Thymus (tissue), 11 donors: ENCODE measurements at regions not wholly inside any gene's neighbourhood (a gene's known extent, or its start where the extent isn't known, plus 50 kb on each side); places are given as distances from the start of the nearest gene placed in this dataset.
A peak's percentile ranks its signal among the peaks of the same experiment; 100 is the strongest.
"Not testable (repeated sequence)": the region's sequence is repeated elsewhere in the genome, so short reads cannot be mapped to it uniquely, and the experiment has no call there.

Source experiments
- DNase-seq, 9 donors: peaks; one replicate each; pipeline ENCODE4 v3.0.0-alpha.2; 2013; ENCODE audit warnings: low spot score in 9 of 9, low read depth in 6 of 9, missing footprints in 1 of 9
- H3K27ac ChIP-seq, 2 donors: one replicate each; pipeline ENCODE4 v1.5.1; 2013; ENCODE audit warnings: control low read depth in 1 of 2, low read depth in 1 of 2, low read length in 1 of 2, mild to moderate bottlenecking in 1 of 2, moderate library complexity in 1 of 2
- H3K27me3 ChIP-seq, 2 donors: one replicate each; pipeline ENCODE4 v1.5.1; 2013; ENCODE audit warnings: low read length in 1 of 2; ENCODE audit not compliant: control insufficient read depth in 2 of 2, insufficient read depth in 1 of 2
- H3K36me3 ChIP-seq, 2 donors: one replicate each; pipeline ENCODE4 v1.5.1; 2013; ENCODE audit warnings: low read length in 1 of 2, mild to moderate bottlenecking in 1 of 2, moderate library complexity in 1 of 2; ENCODE audit not compliant: control insufficient read depth in 2 of 2, insufficient read depth in 2 of 2
- H3K4me1 ChIP-seq, 2 donors: one replicate each; pipeline ENCODE4 v1.5.1; 2013; ENCODE audit warnings: low read length in 2 of 2; ENCODE audit not compliant: control insufficient read depth in 2 of 2, insufficient read depth in 2 of 2
- H3K4me3 ChIP-seq, 2 donors: one replicate each; pipeline ENCODE4 v1.5.1; 2013; ENCODE audit warnings: low read length in 2 of 2, control low read depth in 1 of 2, mild to moderate bottlenecking in 1 of 2
- H3K9me3 ChIP-seq, 2 donors: one replicate each; pipeline ENCODE4 v1.5.1; 2013; ENCODE audit warnings: low read length in 1 of 2, mild to moderate bottlenecking in 1 of 2; ENCODE audit not compliant: control insufficient read depth in 2 of 2, insufficient read depth in 1 of 2
- WGBS: extraction: QIAGEN DNeasy Blood & Tissue Kit; methylation state at CpG from one replicate; pipeline ENCODE4 v1.1.7; 2013; 5-methylcytosine and 5-hydroxymethylcytosine counted together
- donor health status: healthy.

DNA sequence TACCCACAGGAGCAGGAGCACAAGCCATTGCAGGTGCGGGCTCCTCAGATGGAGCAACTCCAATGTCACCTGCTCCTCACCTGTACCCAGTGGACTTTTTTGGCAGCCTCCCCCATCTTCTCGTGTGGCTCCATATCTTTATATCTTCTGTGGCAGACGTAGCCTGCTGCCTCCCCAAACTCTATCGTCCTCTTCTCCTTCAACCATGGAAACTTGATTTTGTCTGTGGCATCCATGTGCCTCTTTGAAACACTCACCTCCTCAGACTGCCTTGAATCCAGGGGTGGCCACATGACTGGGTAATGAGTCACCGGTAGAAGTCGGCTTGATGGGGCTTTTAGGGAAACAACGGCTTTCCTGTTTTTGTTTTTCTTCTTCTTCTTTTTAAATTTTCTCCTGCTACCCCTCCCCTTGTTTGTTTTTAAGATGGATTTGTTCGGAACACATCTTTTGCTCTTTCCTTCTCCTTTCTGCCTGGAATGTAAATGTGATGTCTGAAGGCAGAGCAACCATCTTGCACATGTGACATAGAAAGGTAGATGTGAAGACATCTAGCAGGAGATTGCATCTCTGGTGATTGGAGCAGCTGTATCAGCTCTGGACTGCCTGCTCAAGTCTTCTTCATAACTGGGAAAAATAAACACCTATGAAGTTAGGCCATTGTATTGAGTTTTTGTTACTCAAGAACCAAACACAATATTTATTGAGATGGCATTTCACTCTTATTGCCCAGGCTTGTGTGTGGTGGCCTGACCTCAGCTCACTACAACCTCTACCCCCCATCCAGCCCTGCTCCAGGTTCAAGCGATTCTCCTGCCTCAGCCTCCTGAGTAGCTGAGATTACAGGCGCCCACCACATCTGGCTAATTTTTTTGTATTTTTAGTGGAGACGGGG is 69.9 kb upstream of the DDR1 start:
- Histone ChIP-seq H3K4me1 (peaks cover 4 to 29% of the 10 kb centered on the region in 2 donors), H3K36me3 (peaks cover 0 to 6% of the 10 kb centered on the region in 2 donors), H3K9me3 (no peaks in the 10 kb centered on the region), H3K27ac (peak overlapping the region in 1 of 2 donors; percentile 52), H3K27me3 (no peaks in the 10 kb centered on the region), H3K4me3 (no peak overlapping the region)
- 56% methylated on average over 11 of the region's 11 CpGs for WGBS
- DNase-seq = peak in 1 of 9 donors; percentile 45

DNA sequence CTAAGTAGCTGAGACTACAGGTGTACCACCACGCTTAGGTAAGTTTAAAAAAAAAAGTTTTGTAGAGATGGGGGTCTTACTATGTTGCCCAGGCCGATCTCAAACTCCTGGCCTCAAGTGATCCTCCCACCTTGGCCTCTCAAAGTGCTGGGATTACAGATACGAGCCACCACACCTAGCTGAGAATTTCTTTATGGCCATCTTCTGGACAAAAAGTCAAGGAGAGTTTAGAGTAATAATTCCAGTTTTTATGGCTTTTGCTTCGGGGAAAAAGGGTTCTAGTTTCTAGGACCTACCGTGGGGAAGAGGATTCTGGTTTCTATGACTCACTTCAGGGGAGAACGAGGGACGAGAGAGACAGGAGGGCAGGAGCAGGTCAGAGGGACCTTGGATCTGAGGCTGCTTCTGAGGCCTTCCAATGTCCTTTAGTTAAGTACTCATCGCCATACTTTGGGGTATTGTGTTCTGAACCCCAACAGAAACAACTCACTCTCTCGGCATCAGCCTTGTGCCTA is 69.3 kb upstream of the IER3 start:
- H3K4me3 ChIP-seq = no peak overlapping the region
- DNase-seq = no peak
- peaks cover 0 to 4% of the 10 kb centered on the region in 2 donors for H3K36me3 ChIP-seq
- 96% methylated on average over 9 of the region's 9 CpGs for WGBS
- no peaks in the 10 kb centered on the region for H3K27me3 ChIP-seq
- H3K4me1 ChIP-seq = peaks cover 4 to 29% of the 10 kb centered on the region in 2 donors
- no peaks in the 10 kb centered on the region for H3K9me3 ChIP-seq
- peak overlapping the region in 1 of 2 donors; percentile 20 for H3K27ac ChIP-seq

DNA sequence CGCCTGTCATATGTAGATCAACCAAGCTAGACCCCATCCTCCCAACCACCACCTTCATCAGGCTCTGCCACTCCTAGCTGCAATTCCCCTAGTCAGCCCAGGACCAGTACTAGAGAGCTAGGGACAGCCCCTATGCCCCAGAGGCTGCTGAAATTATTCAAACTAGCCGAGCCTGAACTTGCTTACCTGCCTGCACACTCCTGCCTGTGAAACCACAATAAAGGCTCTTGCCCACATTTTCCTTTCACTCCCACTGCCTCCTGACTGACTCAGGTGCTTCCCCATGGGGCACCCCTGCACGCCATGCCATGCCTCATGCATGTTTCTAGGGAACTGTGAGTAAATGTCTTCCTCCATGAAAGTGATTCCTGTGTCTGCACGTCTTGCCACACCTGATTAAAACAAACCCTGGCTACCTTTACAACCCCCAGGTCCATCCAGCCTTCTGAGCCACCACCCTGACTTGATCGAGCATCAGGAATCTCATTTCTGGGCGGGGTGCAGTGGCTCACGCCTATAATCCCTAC is 66.5 kb upstream of the IER3 start:
- Histone ChIP-seq H3K4me1 (peaks cover 4 to 29% of the 10 kb centered on the region in 2 donors), H3K4me3 (no peak overlapping the region), H3K27ac (no peak overlapping the region), H3K9me3 (no peaks in the 10 kb centered on the region), H3K27me3 (no peaks in the 10 kb centered on the region), H3K36me3 (peaks cover 0 to 4% of the 10 kb centered on the region in 2 donors)
- peak in 1 of 9 donors; percentile 58 for DNase-seq
- WGBS = 75% methylated on average over 7 of the region's 7 CpGs

DNA sequence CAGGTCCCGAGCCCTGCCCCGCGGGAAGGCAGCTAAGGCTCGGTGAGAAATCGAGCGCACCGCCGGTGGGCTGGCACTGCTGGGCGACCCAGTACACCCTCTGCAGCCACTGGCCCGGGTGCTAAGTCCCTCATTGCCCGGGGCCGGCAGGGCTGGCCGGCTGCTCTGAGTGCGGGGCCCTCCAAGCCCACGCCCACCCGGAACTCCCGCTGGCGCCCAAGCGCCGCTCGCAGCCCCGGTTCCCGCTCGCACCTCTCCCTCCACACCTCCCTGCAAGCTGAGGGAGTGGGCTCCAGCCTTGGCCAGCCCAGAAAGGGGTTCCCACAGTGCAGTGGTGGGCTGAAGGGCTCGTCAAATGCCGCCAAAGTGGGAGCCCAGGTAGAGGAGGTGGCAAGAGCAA is 63.2 kb upstream of the IER3 start:
- H3K27ac ChIP-seq, H3K27me3 ChIP-seq, H3K36me3 ChIP-seq, DNase-seq, H3K9me3 ChIP-seq, H3K4me3 ChIP-seq: not testable (repeated sequence)
- 97% methylated on average over 26 of the region's 26 CpGs for WGBS
- peaks cover 0 to 13% of the 10 kb centered on the region in 2 donors for H3K4me1 ChIP-seq

DNA sequence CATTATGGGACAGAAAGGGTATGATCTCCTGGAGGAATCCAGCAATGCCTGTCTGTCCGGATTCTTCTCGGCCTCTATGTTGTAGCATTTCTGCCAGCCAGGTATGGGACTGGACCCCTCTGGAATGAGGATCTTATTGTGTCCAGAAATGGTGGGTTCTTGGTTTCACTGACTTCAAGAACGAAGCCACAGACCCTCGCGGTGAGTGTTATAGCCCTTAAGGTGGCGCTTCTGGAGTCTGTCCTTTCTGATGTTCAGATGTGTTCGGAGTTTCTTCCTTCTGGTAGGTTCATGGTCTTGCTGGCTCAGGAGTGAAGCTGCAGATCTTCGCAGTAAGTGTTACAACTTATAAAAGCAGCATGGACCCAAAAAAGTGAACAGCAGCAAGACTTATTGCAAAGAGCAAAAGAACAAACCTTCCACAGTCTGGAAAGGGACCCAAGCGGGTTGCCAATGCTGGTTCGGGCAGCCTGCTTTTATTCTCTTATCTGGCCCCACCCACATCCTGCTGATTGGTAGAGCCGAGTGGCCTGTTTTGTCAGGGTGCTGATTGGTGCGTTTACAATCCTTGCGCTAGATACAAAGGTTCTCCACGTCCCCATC is 62.3 kb upstream of the IER3 start:
- Histone ChIP-seq H3K36me3 (no peaks in the 10 kb centered on the region), H3K9me3 (no peaks in the 10 kb centered on the region), H3K4me3 (no peak overlapping the region), H3K4me1 (peaks cover 0 to 12% of the 10 kb centered on the region in 2 donors), H3K27ac (no peak overlapping the region), H3K27me3 (no peaks in the 10 kb centered on the region)
- WGBS = 96% methylated on average over 14 of the region's 14 CpGs
- DNase-seq = no peak

DNA sequence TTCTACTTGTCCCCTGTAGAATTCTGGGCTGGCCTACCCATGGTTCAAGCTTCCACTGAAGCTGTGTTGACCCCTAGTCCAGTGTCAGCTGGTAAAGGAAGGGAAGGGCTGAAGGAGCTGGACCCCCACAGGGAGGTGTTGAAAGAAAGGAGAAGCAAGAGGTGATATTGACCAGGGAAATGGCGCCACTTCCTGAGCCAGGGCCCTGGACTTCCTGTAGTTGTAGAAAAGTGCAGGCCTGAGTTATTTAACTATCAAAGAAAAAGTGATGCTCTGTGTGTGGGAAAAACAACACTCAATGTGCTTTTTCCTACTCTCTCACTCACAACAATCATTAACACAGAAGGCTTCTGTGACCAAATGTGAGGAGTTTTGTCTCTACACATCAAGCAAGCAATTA is 60.0 kb upstream of the IER3 start:
- 100% methylated on average over 1 of the region's 1 CpG for WGBS

DNA sequence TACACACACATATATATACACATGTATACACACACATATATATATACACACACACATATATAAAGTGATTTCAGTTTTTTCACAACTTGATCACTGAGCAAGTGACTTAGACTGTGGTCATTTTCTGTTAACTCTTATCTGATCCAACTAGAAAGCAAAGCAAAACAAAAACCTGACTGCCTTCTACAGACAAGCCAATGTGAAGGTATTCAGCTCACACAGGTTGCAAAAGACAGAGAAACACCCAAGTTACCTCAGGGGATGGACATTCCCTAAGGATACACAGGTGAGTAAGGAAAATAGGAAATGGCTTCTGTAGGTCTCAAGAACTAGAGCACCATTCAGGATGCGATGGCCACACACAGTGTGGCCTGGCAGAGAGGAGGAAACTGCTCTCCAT is 58.4 kb upstream of the IER3 start:
- no peaks in the 10 kb centered on the region for H3K27me3 ChIP-seq
- no peaks in the 10 kb centered on the region for H3K36me3 ChIP-seq
- WGBS = 95% methylated on average over 1 of the region's 1 CpG
- no peak overlapping the region for H3K27ac ChIP-seq
- DNase-seq = no peak
- H3K4me3 ChIP-seq = no peak overlapping the region
- H3K9me3 ChIP-seq = no peaks in the 10 kb centered on the region
- H3K4me1 ChIP-seq = no peaks in the 10 kb centered on the region

More for the DNA sequence above, 60.0 kb upstream of the IER3 start:
- no peak for DNase-seq
- H3K36me3 ChIP-seq = no peaks in the 10 kb centered on the region
- H3K27me3 ChIP-seq = no peaks in the 10 kb centered on the region
- no peaks in the 10 kb centered on the region for H3K4me1 ChIP-seq
- no peak overlapping the region for H3K27ac ChIP-seq
- H3K4me3 ChIP-seq = no peak overlapping the region
- H3K9me3 ChIP-seq = no peaks in the 10 kb centered on the region

DNA sequence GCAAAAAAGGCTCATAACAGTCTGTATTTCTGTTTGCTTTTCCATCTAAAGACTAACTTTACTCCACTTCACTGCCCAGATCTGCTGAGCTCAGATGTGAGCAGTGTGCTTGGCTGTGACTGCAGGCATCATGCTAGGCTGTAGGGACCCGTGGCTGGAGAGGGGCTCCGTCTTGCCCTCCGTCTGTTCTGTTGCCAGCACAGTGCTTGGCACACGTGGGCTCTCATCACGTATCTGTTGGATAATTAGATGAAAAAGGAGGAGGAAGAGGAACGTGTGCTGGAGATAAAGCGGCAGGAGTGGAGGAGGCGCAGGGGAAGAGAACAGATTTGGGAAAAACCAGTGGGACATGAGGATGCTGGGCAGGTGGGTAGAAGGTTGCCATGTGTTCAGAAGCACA is 57.6 kb upstream of the IER3 start:
- DNase-seq = no peak
- no peaks in the 10 kb centered on the region for H3K9me3 ChIP-seq
- H3K36me3 ChIP-seq = no peaks in the 10 kb centered on the region
- no peak overlapping the region for H3K27ac ChIP-seq
- WGBS = 98% methylated on average over 8 of the region's 8 CpGs
- H3K4me3 ChIP-seq = no peak overlapping the region
- no peaks in the 10 kb centered on the region for H3K4me1 ChIP-seq
- H3K27me3 ChIP-seq = no peaks in the 10 kb centered on the region

DNA sequence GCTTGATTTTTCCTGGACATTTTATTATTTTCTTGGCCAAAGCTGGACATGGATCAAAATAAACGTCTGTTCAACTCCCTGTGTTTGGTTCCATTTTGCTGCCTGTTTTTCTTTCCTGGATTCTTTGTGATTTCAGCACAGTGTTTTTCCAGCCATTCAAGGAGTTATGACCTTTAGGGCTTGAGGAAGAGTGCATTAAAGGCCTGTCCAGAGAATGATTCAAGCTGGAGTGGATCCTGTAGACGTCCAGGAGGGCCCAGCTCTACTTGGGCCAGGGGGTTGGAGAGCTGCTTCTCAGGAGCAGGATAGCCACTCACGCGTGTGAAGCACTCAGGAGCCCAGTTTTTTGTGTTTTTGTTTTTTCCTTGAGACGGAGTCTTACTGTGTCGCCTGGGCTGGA is 56.5 kb upstream of the IER3 start:
- H3K9me3 ChIP-seq = no peaks in the 10 kb centered on the region
- 95% methylated on average over 6 of the region's 6 CpGs for WGBS
- H3K27me3 ChIP-seq = no peaks in the 10 kb centered on the region
- H3K36me3 ChIP-seq = no peaks in the 10 kb centered on the region
- H3K4me1 ChIP-seq = no peaks in the 10 kb centered on the region
- H3K4me3 ChIP-seq = no peak overlapping the region
- DNase-seq = no peak
- no peak overlapping the region for H3K27ac ChIP-seq
